CD4-positive, alpha-beta T cell treated with Interleukin-21 for 1 hour (primary cell): ENCODE measurements at regions not wholly inside any gene's neighbourhood (a gene's known extent, or its start where the extent isn't known, plus 50 kb on each side); places are given as distances from the start of the nearest gene placed in this dataset.
"Not testable (repeated sequence)": the region's sequence is repeated elsewhere in the genome, so short reads cannot be mapped to it uniquely, and the experiment has no call there.

Experiments used
- DNase-seq: peaks from one replicate; pipeline ENCODE4 v3.0.0-alpha.2; 2020

GRCh38 chr10:23493711-23494110, 54.8 kb downstream of the OTUD1 start:
- no peak for DNase-seq

DNA sequence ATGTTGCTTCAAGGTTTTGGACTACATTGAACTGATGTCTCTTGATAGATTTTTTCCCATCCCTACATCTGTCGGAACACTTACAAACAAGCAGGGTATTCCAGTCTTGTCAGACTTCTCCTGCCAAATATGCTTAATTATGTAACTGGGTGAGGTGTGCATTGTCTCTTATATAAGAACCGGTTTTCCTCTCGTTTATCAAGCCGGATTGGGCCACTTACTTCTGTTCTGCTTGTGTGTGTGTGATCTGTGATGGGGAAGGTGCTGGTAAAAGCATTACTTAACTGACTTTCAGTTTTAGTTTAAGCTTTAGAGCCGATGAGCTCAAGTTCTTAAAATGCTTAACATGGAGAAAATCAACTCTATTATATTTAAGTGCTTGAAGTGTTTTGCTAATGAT, 57.9 kb downstream of the OTUD1 start:
- no peak for DNase-seq

GRCh38 chr10:23499372-23500132, 60.7 kb downstream of the OTUD1 start:
- no peak for DNase-seq

- DNase-seq: no peak
Observed at GRCh38 chr10:23505797-23506465, 67.1 kb downstream of the OTUD1 start.

- no peak for DNase-seq
Observed at GRCh38 chr10:23512355-23513058, 73.6 kb downstream of the OTUD1 start.

- DNase-seq: not testable (repeated sequence)
Observed at GRCh38 chr10:23513621-23514020, 74.7 kb downstream of the OTUD1 start.

DNA sequence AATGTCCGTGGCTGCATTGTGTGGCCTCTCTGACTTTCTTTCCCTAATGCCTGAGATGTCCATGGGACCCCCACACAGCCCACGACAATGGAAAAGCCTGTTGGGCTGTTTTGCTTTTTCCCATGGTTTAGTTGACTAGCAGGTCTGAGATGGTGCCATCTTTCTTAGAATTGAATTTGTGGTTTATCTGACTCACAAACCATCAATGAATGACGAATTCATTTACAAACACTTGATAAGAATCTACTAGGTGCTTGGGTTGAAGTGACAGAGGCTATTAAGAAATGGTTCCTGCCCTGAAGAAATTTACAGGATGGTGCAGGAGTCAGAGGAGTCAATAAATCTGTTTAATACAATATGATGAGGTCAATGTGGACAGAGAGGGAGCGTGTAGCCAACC, 75.4 kb downstream of the OTUD1 start:
- no peak for DNase-seq

DNA sequence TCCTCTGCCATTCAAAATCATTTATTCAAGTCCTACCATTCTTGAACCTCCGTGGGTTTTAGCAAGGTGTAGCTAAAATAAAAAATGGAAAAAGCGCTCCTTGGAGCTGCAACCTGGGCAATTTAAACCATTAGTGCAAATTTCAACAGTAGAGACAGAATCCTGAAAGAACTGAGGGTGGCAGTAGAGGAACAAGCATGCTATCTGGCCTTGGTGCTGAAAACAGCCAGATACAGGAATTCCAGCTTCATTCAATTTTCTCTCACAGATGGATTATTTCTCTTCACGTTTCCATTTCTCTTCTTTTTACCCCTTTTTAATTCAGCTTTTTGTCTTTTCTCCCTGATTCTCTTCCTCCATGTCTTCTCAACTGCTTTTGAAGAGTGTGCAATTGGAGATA, 77.7 kb downstream of the OTUD1 start:
- no peak for DNase-seq

DNA sequence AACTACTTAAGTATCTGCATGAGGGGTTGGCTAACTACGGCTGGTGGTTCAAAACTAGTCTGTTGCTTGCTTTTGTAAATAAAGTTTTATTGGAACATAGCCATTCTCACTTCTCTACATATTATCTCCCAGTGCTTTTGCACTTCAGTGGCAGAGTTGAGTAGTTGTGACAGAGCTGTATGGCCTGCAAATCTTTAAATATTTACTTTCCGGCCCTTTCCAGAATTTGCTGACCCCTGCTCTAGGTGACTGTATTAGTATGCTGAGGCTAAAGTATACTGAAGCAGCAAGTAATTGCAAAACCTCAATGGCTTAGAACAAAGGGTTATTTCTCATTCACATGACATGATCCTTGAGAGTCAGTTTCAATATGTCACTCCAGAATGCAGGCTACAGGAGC, 78.3 kb downstream of the OTUD1 start:
- DNase-seq: no peak

GRCh38 chr10:23521735-23522134, 82.9 kb downstream of the OTUD1 start:
- no peak for DNase-seq

DNA sequence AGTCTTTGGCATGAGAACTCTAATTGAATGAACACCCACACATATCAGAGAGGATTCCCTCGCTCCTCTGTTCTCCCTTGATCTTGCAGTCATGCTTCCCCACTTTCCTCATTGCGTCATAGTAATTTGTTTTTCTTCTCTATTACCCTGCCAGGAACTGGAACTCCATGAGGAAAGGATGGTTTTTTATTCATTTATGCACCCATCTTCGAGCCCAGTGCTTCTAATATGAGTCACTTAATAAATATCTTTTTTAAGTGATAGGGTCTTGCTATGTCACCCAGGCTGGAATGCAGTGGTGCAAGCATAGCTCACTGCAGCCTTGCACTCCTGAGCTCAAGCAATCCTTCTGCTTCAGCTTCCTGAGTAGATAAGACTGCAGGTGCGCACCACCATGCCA, 83.5 kb downstream of the OTUD1 start:
- no peak for DNase-seq

- no peak for DNase-seq
Observed at GRCh38 chr10:23523251-23523650, 84.4 kb downstream of the OTUD1 start.

DNA sequence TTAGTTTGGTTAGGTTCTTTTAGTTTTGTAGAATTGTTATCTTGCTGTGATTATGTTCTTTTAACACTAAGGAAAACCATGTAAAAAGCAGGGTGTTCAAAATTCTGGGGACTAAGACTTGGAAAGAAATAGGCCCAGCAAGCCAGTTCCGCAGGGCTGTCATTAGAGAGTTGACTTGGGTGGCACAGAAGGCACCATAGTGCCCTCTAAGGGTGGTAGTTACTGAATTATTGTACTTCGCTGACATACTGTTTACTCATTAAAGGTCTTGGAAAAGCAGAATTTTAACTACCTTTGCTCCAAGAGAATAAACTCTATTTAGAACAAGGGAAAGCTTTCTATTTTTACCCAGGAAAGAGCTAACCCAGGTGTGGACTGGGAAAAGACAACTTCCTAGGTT, 86.5 kb downstream of the OTUD1 start:
- DNase-seq: peak; percentile 35

- no peak for DNase-seq
Observed at GRCh38 chr10:23528419-23528818, 89.5 kb downstream of the OTUD1 start.

DNA sequence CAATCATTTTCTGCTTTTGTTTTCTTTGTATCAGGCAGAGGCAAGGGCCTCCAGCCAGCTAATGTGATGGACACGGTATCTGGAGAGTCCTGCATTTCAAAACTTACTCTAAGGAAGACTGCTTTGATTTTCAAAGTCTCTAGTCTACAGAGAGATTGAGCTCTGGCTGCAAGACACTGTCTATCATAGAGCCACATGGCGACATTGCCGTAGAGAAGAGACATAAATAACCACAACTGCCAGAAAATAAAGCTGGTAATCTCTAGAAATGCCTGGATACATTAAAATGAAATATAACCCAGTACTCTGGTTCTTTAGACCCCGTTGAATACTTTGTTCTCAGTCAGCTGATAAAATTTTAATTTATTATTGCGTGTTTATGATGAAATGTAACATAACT, 90.8 kb downstream of the OTUD1 start:
- no peak for DNase-seq

- DNase-seq: peak; percentile 8
Observed at GRCh38 chr10:23530079-23530478, 91.2 kb downstream of the OTUD1 start.

GRCh38 chr10:23533212-23533611, 94.3 kb downstream of the OTUD1 start:
- DNase-seq: no peak

DNA sequence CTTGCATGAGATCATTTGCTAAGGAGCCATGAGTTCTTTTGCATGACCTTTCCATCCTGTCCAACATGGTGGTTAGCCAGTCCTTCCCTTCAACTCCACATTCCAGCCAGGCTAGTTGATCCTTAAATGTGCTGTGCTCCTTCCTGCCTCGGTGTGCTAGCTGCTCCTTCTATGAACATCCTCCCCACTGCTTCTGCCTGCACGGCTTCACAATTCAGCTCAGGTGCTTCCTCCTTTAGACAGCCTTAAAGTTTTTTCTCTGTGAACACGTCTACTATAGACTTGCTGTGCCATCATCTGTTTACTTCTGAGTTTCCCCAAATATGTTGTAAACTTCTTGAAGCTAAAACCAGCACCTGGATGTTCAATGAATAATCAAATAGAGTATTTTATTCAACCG, 95.5 kb downstream of the OTUD1 start:
- DNase-seq: no peak

DNA sequence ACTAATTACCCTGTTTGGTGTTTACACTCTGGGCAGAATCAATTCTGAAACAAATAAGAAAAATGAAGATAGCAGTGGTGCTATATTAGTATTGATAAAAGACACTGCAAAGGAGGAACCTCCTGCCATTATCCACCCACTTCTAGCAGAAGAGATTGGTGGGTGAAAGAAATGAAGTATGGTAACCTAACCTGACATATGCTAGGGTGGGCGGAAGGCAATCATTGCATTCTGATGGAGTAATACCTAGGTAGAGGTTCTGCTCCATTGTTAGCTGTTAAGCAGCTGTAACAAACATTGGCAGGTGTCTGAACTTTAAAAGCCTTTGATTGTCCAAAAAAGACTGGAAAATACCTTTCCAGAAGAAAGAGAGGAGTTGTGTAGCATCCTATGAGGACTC, 95.9 kb downstream of the OTUD1 start:
- DNase-seq: no peak

GRCh38 chr10:23535381-23535780, 96.5 kb downstream of the OTUD1 start:
- DNase-seq: no peak

DNA sequence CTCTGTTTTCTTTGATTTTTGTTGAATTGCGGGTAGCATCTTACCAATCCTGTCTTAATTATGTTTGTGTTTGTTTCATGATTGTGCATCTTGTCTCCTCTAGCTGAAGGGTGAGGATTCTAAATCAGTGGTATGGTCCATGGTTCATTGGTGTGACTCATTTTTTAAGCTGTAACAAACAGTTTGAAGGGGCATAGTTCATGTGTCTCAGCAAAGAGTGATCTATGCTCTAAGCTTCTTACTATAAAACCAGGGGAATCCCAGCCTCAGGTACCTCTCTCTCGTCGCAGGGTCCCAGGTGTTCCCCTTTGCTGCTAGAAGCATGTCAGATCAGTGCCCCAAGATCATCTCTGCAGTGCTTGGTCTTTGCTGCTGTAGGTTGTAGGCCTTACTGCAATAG, 100.1 kb downstream of the OTUD1 start:
- no peak for DNase-seq

- peak; percentile 14 for DNase-seq
Observed at GRCh38 chr10:23540401-23541030, 101.6 kb downstream of the OTUD1 start.

- DNase-seq: no peak
Observed at GRCh38 chr10:23543691-23544380, 105.0 kb downstream of the OTUD1 start.
